HG02870 (cell line): ENCODE measurements at regions not wholly inside any gene's neighbourhood (a gene's known extent, or its start where the extent isn't known, plus 50 kb on each side); places are given as distances from the start of the nearest gene placed in this dataset.
"Not testable (repeated sequence)": the region's sequence is repeated elsewhere in the genome, so short reads cannot be mapped to it uniquely, and the experiment has no call there.

Experiments
- ATAC-seq: cut with Tn5 transposase; IDR thresholded peaks from one replicate; pipeline ENCODE4 v1.9.1; 2021; ENCODE audit warnings: mild to moderate bottlenecking, moderate library complexity; ENCODE audit not compliant: unreplicated experiment

- no peak for ATAC-seq
Measured at GRCh38 chr5:42235837-42236236, 187.4 kb upstream of the GHR start.

DNA sequence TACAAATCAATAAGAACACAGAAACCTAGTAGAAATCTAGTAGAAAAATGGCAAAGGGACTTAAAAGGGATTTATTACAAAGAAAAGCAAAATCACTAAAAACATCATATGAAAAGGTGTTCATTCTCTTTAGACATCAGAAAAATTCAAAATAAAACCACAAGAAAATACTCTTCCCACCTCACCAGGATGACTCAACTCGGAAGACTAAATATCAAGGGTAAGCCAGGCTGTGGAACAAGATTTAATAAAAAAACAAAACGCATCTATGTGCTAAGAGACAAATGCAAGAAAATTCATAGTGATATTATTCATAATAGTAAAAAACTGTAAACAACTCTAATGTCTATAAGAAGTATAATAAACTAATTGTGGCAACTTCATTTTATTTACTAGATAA lies 181.6 kb upstream of the GHR start:
- ATAC-seq: no peak

DNA sequence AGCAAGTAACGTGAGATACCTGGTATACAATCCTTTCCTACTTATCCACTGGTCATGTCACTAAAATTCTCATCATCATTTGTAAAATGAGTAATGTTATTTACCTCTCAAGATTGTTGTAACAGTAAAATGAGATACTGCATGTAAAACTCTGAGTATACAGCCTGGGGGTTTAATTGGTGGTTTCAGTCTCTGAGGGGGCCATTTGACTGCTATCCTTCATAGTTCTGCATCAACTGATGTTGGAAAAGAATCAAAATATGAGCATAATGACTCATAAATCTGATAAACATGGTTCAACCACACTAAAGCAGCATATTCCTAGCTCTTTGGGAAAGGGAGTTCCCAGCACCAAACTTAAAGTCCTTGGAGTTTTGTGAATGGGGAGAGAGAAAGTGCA lies 181.0 kb upstream of the GHR start:
- ATAC-seq: no peak

GRCh38 chr5:42242881-42243485 lies 180.3 kb upstream of the GHR start:
- ATAC-seq: no peak

DNA sequence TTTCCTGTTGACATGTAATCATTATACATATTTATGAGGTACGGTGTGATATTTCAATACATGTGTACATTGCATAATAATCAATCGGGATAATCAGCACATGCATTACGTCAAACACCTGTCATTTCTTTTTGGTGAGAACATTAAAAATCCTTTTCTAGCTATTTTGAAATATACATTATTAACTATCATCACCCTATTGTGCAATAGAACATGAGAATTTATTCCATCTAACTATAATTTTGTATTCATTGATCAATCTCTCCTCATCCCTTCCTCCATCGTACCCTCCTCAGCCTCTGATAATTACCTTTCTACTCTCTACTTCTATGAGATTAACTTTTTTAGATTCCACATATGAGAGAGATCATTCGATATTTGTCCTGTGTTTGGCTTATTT lies 170.9 kb upstream of the GHR start:
- ATAC-seq: no peak

GRCh38 chr5:42259914-42260313 lies 163.3 kb upstream of the GHR start:
- not testable (repeated sequence) for ATAC-seq

DNA sequence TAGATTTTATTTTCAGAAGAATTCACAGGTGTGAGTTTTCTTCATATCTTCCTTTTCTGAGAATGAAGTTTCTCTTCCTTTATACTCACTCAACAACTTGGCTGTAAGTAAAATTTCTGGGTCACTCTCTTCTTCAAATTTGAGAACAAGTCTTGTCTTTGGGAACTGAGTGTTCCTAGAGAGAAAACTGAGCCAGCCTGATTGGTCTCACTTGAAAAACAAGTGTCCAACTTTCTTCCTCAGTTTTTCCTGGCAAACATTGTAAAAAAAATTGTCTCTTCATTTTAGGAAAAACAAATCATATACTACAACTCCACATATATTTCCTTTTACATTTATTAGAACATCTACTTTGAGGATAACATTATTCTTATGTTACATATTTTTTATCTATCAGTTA lies 156.1 kb upstream of the GHR start:
- no peak for ATAC-seq

DNA sequence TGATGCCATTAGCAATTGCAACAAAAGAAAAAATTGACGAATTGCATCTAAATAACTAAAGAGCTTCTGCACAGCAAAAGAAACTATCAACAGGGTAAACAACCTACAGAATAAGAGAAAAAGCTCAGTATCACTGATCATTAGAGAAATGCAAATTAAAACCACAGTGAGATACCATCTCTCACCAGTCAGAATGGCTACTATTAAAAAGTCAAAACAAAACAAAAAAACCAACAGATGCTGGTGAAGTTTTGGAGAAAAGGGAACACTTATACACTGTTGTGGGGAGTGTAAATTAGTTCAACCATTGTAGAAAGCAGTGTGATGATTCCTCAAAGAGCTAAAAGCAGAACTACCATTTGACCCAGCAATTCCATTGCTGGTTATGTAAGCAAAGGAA lies 155.1 kb upstream of the GHR start:
- ATAC-seq: peak; percentile 55

GRCh38 chr5:42268630-42269029 lies 154.6 kb upstream of the GHR start:
- ATAC-seq: peak; percentile 21

- ATAC-seq: no peak
Measured at GRCh38 chr5:42270771-42271170, 152.5 kb upstream of the GHR start.

DNA sequence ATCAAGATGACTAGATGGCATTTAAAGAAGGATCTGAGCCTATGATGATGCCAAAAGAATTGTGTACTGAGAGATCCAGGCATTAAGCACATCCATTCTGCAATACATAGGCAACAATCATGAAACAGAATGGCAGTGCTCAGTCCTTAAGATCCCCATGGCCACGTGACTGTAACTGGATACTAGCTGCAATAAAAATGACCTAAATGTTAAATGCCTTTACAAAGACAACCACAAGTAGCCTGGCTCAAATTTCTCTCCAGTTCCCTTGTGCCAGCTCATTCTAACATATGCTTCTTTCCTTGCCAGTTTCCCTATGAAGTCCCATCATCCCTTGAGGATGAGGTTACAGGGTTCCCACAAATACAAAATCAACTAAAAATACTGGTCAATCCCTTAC lies 148.3 kb upstream of the GHR start:
- no peak for ATAC-seq

DNA sequence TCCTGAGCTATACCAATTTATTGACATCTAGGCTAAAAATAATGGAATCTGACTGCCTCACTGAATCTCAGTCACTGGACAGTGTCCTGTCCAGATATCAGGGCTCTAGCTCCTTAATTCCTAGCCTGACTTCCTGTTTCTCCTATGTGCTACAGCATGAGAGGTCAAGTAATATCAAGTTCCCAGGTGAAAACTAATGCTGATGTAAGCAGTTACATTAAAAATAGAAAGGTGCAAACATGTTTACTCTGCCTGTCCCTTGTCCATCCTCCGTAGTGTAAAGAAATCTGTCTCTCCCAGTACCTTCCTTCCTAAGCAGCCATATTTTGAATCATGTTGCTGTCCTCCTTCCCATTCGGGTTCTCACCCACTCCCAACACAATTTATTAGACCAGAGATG lies 145.9 kb upstream of the GHR start:
- ATAC-seq: no peak

- ATAC-seq: no peak
Measured at GRCh38 chr5:42284584-42284983, 138.7 kb upstream of the GHR start.

- no peak for ATAC-seq
Measured at GRCh38 chr5:42285230-42285629, 138.0 kb upstream of the GHR start.

GRCh38 chr5:42300496-42300895 lies 122.7 kb upstream of the GHR start:
- no peak for ATAC-seq

- no peak for ATAC-seq
Measured at GRCh38 chr5:42301349-42301748, 121.9 kb upstream of the GHR start.

DNA sequence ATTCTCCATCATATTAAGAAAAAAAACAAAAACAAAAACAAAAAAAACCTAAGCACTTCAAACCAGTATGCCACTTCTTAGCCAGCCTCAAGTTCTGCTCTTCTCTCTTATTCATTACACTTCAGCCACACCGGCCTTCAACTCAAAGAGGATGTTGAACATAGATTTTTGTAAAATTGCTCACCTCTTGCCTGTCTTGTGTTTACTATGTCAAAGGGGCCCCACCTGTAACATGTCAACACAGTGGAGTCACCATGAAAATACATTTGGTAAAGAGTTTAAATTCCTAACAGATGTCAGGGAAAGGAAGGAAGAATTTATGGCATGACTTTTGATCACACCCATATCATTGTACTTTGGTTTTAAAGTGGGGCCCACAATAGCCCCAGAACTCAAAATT lies 121.1 kb upstream of the GHR start:
- no peak for ATAC-seq

DNA sequence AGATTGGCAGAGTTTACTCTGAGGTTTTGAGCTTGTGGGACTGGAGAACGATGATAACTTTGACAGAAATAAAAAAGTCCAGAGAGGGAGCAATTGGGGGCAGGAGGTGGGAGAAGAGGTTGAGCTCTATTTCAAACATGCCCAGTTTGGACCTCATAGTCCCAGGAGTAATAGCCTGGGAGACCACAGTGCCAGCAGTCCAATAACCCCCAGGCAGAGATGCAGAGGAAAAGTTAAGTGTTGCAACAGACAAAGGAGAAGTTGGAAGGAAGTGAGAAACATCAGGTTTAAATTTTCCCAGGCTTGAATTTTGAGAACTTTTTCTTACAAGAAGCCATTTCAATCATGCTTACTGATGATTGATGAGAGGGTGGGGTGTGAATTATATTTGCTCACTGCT lies 117.0 kb upstream of the GHR start:
- no peak for ATAC-seq

- no peak for ATAC-seq
Measured at GRCh38 chr5:42309865-42310264, 113.4 kb upstream of the GHR start.

- no peak for ATAC-seq
Measured at GRCh38 chr5:42315214-42315613, 108.0 kb upstream of the GHR start.

GRCh38 chr5:42317575-42317974 lies 105.7 kb upstream of the GHR start:
- ATAC-seq: no peak

GRCh38 chr5:42319546-42319945 lies 103.7 kb upstream of the GHR start:
- ATAC-seq: not testable (repeated sequence)

DNA sequence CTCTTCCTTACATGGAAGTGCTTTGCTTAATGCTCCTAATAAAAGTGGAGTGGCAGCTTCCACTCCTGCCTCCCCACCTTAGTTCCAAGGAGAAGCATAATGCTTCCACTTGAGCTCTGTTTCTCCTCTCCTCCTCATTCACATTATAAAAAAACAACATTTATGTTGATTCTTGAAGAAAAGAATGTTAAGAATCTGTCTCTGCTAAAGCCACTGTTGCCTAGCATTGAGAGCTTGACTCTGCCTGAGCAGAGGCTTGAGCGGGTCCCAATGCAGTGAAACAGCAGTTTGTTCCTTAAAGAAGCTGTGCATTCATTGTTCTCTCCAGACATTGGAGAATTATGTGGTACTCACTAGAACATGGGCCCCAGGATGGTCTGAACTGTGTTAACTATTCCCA lies 101.5 kb upstream of the GHR start:
- ATAC-seq: no peak

DNA sequence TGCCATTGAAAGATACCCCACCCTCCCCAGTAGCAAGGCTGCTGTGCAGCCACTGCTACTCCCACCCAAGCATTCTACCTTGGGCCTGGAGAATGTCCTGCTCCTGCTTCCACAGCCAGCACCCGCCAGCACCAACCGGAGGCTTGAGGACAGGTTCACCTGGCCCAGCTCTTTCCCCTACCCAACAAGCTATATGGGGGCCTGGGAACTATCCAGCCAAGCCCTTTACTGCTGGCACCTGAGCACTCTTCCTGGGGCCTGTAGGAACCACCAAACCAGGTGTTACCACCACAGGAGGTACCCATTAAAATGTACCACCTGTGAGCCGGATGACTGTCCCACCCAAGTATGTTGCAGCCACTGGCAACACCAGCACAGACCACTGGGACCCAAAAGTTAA lies 86.1 kb upstream of the GHR start:
- no peak for ATAC-seq
